ENCODE measurements at regions not wholly inside any gene's neighbourhood (a gene's known extent, or its start where the extent isn't known, plus 50 kb on each side); places are given as distances from the start of the nearest gene placed in this dataset.

DNA sequence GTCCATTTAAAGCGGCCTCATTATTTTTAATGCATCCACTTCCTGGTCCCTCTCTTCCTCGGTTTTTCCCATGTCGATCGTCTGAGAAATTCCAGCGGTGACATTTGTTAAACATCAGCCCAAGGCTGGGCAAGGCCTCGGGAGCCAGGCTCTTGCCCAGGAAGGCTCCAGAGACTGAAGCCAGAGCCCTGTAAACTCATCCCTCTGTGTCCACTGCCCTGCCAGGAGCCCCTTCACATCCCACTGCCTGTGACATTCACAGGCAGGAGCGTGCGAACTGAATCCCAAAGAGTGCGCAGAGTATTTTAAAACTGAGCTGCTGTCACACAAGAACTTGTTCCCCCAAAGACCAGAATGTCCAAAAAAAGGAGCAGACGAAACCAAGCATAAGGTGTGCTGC is 56.5 kb upstream of the ANO1 start:
- H3K4me2 ChIP-seq, result no peak overlapping the region

DNA sequence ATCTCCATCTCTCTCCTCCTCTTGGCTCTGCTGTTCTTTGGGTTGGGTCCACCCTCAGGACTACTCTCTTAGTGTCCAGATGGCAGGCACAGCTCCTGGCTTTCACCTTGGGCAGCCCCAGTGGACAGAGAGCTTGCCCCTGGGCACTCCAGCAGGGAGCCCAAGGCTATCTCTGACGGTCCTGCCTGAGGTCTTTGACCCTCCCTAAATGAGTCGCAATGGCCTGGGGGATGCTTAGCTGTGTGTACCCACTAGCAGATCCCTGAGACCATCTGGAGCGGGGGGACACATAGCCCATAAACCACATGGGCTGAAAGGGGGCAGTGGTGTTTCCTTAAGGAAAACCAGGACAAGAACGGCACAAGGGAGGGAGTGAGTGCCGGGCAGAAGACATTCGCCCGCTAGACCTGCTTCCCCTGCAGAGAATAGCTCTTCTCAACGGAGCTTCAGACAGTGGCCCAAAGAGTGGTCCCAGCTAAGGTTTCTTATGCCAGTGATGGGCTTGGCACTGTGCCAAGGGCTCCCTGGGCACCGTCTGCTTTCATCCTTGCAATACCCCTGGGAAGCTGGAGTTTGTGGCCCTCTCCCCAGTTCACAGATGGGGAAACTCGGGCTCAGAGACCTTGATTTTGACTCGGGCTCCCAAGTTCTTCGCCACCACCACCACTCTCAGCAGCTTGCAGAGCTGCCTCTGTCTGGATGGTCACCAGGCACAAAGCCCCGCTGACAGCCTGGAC is 53.9 kb upstream of the ANO1 start:
- Histone ChIP-seq H3K79me2 (no peaks in the 10 kb centered on the region), H3K36me3 (replicated peaks; ENCODE audit: insufficient read depth, low read depth) (no peaks in the 10 kb centered on the region), H3K9me2 (replicated peaks; ENCODE audit: insufficient read depth) (no peaks in the 10 kb centered on the region), H3K27ac (no peak overlapping the region), H3K4me1 (ENCODE audit: insufficient read depth) (no peaks in the 10 kb centered on the region), H3K9me3 (ENCODE audit: low read depth) (no peaks in the 10 kb centered on the region), H3K4me2 (no peak overlapping the region), H2AFZ (no peak overlapping the region), H4K20me1 (ENCODE audit: insufficient read depth, poor library complexity, severe bottlenecking) (no peaks in the 10 kb centered on the region), H3K27me3 (no peaks in the 10 kb centered on the region), H3K4me3 (no peak overlapping the region)
- TF ChIP-seq, protein P1, sequence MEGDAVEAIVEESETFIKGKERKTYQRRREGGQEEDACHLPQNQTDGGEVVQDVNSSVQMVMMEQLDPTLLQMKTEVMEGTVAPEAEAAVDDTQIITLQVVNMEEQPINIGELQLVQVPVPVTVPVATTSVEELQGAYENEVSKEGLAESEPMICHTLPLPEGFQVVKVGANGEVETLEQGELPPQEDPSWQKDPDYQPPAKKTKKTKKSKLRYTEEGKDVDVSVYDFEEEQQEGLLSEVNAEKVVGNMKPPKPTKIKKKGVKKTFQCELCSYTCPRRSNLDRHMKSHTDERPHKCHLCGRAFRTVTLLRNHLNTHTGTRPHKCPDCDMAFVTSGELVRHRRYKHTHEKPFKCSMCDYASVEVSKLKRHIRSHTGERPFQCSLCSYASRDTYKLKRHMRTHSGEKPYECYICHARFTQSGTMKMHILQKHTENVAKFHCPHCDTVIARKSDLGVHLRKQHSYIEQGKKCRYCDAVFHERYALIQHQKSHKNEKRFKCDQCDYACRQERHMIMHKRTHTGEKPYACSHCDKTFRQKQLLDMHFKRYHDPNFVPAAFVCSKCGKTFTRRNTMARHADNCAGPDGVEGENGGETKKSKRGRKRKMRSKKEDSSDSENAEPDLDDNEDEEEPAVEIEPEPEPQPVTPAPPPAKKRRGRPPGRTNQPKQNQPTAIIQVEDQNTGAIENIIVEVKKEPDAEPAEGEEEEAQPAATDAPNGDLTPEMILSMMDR (IDR thresholded peaks at IDR 0.05; ENCODE audit: poor library complexity), result no peak
- TF ChIP-seq EZH2phosphoT487 (IDR thresholded peaks at IDR 0.05; ENCODE audit: low read depth, severe bottlenecking, unreplicated experiment) (no peak), EZH2 (IDR thresholded peaks at IDR 0.05; ENCODE audit: borderline replicate concordance) (no peak)
- DNase-seq (ENCODE audit: low spot score), result no peak
- WGBS (ENCODE audit: low lambda C conversion rate, missing lambda C conversion rate), result 84% methylated on average over 13 of the region's 13 CpGs

More for the DNA sequence above, 56.5 kb upstream of the ANO1 start:
- Histone ChIP-seq H3K4me1 (ENCODE audit: insufficient read depth) (no peaks in the 10 kb centered on the region), H3K4me3 (no peak overlapping the region), H3K9me3 (ENCODE audit: low read depth) (no peaks in the 10 kb centered on the region), H4K20me1 (ENCODE audit: insufficient read depth, poor library complexity, severe bottlenecking) (no peaks in the 10 kb centered on the region), H3K9me2 (replicated peaks; ENCODE audit: insufficient read depth) (no peaks in the 10 kb centered on the region), H2AFZ (no peak overlapping the region), H3K27ac (no peak overlapping the region), H3K27me3 (no peaks in the 10 kb centered on the region), H3K36me3 (replicated peaks; ENCODE audit: insufficient read depth, low read depth) (no peaks in the 10 kb centered on the region), H3K79me2 (no peaks in the 10 kb centered on the region)
- TF ChIP-seq EZH2phosphoT487 (IDR thresholded peaks at IDR 0.05; ENCODE audit: low read depth, severe bottlenecking, unreplicated experiment), result no peak
- TF ChIP-seq, protein P1 (IDR thresholded peaks at IDR 0.05; ENCODE audit: poor library complexity), result no peak
- TF ChIP-seq EZH2 (IDR thresholded peaks at IDR 0.05; ENCODE audit: borderline replicate concordance), result no peak
- 79% methylated on average over 10 of the region's 10 CpGs for WGBS (ENCODE audit: low lambda C conversion rate, missing lambda C conversion rate)
- DNase-seq (ENCODE audit: low spot score), result no peak

DNA sequence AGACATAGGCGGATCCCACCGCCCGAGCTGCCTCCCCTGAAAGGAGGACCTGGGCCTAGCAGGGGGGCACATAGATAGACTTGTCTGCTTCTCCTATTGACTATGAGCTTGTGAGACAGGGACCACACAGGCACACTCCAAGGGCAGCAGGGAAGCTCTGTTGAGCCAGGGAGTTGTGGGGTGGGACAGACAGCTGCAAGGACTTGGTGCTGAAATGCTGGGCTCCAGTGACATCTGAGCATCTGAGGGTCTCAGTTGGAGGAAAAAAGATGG is 53.4 kb upstream of the ANO1 start:
- no peak overlapping the region for H3K27ac ChIP-seq
- no peak overlapping the region for H3K4me2 ChIP-seq
- H3K4me1 ChIP-seq (ENCODE audit: insufficient read depth), result no peaks in the 10 kb centered on the region
- H4K20me1 ChIP-seq (ENCODE audit: insufficient read depth, poor library complexity, severe bottlenecking), result no peaks in the 10 kb centered on the region
- H3K9me3 ChIP-seq (ENCODE audit: low read depth), result no peaks in the 10 kb centered on the region
- TF ChIP-seq, protein P1 (IDR thresholded peaks at IDR 0.05; ENCODE audit: poor library complexity), result no peak
- TF ChIP-seq EZH2phosphoT487 (IDR thresholded peaks at IDR 0.05; ENCODE audit: low read depth, severe bottlenecking, unreplicated experiment) (no peak), EZH2 (IDR thresholded peaks at IDR 0.05; ENCODE audit: borderline replicate concordance) (no peak)
- WGBS (ENCODE audit: low lambda C conversion rate, missing lambda C conversion rate), result 100% methylated on average over 3 of the region's 3 CpGs
- DNase-seq (ENCODE audit: low spot score), result no peak
- H3K27me3 ChIP-seq, result no peaks in the 10 kb centered on the region
- H2AFZ ChIP-seq, result no peak overlapping the region
- no peak overlapping the region for H3K4me3 ChIP-seq
- no peaks in the 10 kb centered on the region for H3K9me2 ChIP-seq (replicated peaks; ENCODE audit: insufficient read depth)
- no peaks in the 10 kb centered on the region for H3K36me3 ChIP-seq (replicated peaks; ENCODE audit: insufficient read depth, low read depth)
- H3K79me2 ChIP-seq, result no peaks in the 10 kb centered on the region

All from hepatocyte (in vitro differentiated cells).